H1 (cell line): ENCODE measurements at regions not wholly inside any gene's neighbourhood (a gene's known extent, or its start where the extent isn't known, plus 50 kb on each side); places are given as distances from the start of the nearest gene placed in this dataset.

Experiments
- CTCF ChIA-PET: fragments of 300-600 bp; sonication (Branson Sonifier 250); formaldehyde crosslinking; loops from one replicate; lab custom pipeline; 2021; ENCODE audit not compliant: partially characterized antibody; lab: Charles Lee
- POLR2A ChIA-PET: fragments of 300-600 bp; sonication (Branson Sonifier 250); formaldehyde crosslinking; loops from one replicate; lab custom pipeline; 2021; ENCODE audit warnings: inconsistent platforms; ENCODE audit not compliant: partially characterized antibody; lab: Charles Lee
- DNase-seq, 2 experiments: peaks; one replicate each; pipeline versions ENCODE4 v3.0.0 to v3.0.0-alpha.2; 2010 to 2022; ENCODE audit warnings: low spot score in 2 of 2, low read depth in 1 of 2, mixed read lengths in 1 of 2
- FAIRE-seq: peaks from 2 replicates; lab custom pipeline; 2011; peaks lifted over from hg19 to GRCh38; lab: Jason Lieb, UNC
- H2AFZ ChIP-seq: 2 replicates; pipeline ENCODE4 v1.8.1; 2012; ENCODE audit warnings: low read length, inconsistent platforms
- H2AK5ac ChIP-seq: 2 replicates; pipeline ENCODE4 v1.6.1; 2013; ENCODE audit warnings: low read depth, low read length
- H2BK120ac ChIP-seq: replicated peaks from 2 replicates; pipeline ENCODE3; 2013; ENCODE audit warnings: low read depth, low read length, inconsistent platforms
- H2BK12ac ChIP-seq: 2 replicates; pipeline ENCODE4 v1.6.1; 2013; ENCODE audit warnings: low read depth, low read length
- H2BK15ac ChIP-seq: 2 replicates; pipeline ENCODE4 v1.6.1; 2013; ENCODE audit warnings: low read length
- H2BK20ac ChIP-seq: 2 replicates; pipeline ENCODE4 v1.6.1; 2013; ENCODE audit warnings: low read length
- H2BK5ac ChIP-seq: 2 replicates; pipeline ENCODE4 v1.6.1; 2013; ENCODE audit warnings: low read depth, low read length
- H3K14ac ChIP-seq: 2 replicates; pipeline ENCODE4 v1.6.1; 2013; ENCODE audit warnings: inconsistent platforms; ENCODE audit not compliant: insufficient read length
- H3K18ac ChIP-seq: 2 replicates; pipeline ENCODE4 v1.6.1; 2013; ENCODE audit warnings: low read length; ENCODE audit errors: extremely low read depth
- H3K23ac ChIP-seq: 2 replicates; pipeline ENCODE4 v1.6.1; 2013; ENCODE audit warnings: inconsistent platforms; ENCODE audit not compliant: insufficient read length
- H3K23me2 ChIP-seq: 2 replicates; pipeline ENCODE4 v1.6.1; 2013; ENCODE audit warnings: low read depth, low read length
- H3K27ac ChIP-seq: 2 replicates; pipeline ENCODE4 v1.6.1; 2011; ENCODE audit warnings: low read depth, low read length, inconsistent platforms
- H3K27me3 ChIP-seq, 4 experiments: replicated peaks in 1 of 4; 1 replicate in 1 of 4; 2 replicates in 3 of 4; pipeline versions ENCODE4 v1.6.1 to v1.8.1; 2011 to 2013; ENCODE audit warnings: low read length in 3 of 4, mild to moderate bottlenecking in 3 of 4, inconsistent platforms in 2 of 4, mixed read lengths in 2 of 4, moderate library complexity in 1 of 4; ENCODE audit not compliant: control insufficient read depth in 3 of 4, insufficient read depth in 3 of 4; ENCODE audit errors: extremely low read depth in 1 of 4
- H3K36me3 ChIP-seq, 4 experiments: 2 replicates each; pipeline versions ENCODE4 v1.6.1 to v1.8.1; 2011 to 2013; ENCODE audit warnings: mild to moderate bottlenecking in 4 of 4, low read length in 3 of 4, moderate library complexity in 2 of 4, control low read depth in 1 of 4, inconsistent platforms in 1 of 4; ENCODE audit not compliant: insufficient read depth in 4 of 4, control insufficient read depth in 2 of 4
- H3K4ac ChIP-seq: replicated peaks from 2 replicates; pipeline ENCODE3; 2013; ENCODE audit warnings: low read length, low read depth, mixed read lengths, inconsistent platforms; ENCODE audit not compliant: insufficient read length
- H3K4me1 ChIP-seq, 4 experiments: replicated peaks in 1 of 4; 1 replicate in 1 of 4; 2 replicates in 3 of 4; pipeline versions ENCODE4 v1.6.1 to v1.8.1; 2011 to 2013; ENCODE audit warnings: low read length in 3 of 4, inconsistent platforms in 2 of 4, mixed read lengths in 1 of 4; ENCODE audit not compliant: insufficient read depth in 4 of 4, control insufficient read depth in 3 of 4
- H3K4me2 ChIP-seq, 2 experiments: 2 replicates each; pipeline versions ENCODE4 v1.6.1 to v1.8.1; 2011 to 2013; ENCODE audit warnings: low read depth in 2 of 2, low read length in 2 of 2, control low read depth in 1 of 2, inconsistent platforms in 1 of 2, mild to moderate bottlenecking in 1 of 2; ENCODE audit not compliant: insufficient read depth in 1 of 2
- H3K4me3 ChIP-seq, 4 experiments: fragments of 200-600, 300-600 bp in 1 of 4; sonication (generic), shearing (Covaris generic), sonication (Bioruptor Twin) in 1 of 4; 2 replicates each; pipeline versions ENCODE4 v1.5.1 to v1.8.1; 2011 to 2016; ENCODE audit warnings: low read length in 4 of 4, low read depth in 3 of 4, control low read depth in 2 of 4, inconsistent platforms in 2 of 4, mild to moderate bottlenecking in 2 of 4, mixed read lengths in 1 of 4, moderate library complexity in 1 of 4; ENCODE audit not compliant: insufficient read depth in 2 of 4; ENCODE audit errors: extremely low read depth in 1 of 4
- H3K56ac ChIP-seq: replicated peaks from 2 replicates; pipeline ENCODE3; 2013; ENCODE audit warnings: low read depth, mild to moderate bottlenecking, mixed read lengths, low read length, inconsistent platforms; ENCODE audit not compliant: insufficient read length
- H3K79me1 ChIP-seq: 2 replicates; pipeline ENCODE4 v1.6.1; 2013; ENCODE audit warnings: low read depth, low read length, control low read depth
- H3K79me2 ChIP-seq, 2 experiments: 2 replicates each; pipeline versions ENCODE4 v1.6.1 to v1.8.1; 2012 to 2013; ENCODE audit warnings: low read length in 2 of 2, mild to moderate bottlenecking in 2 of 2, inconsistent platforms in 1 of 2; ENCODE audit not compliant: insufficient read depth in 2 of 2, control insufficient read depth in 1 of 2
- H3K9ac ChIP-seq, 4 experiments: replicated peaks in 1 of 4; 1 replicate in 1 of 4; 2 replicates in 3 of 4; pipeline versions ENCODE4 v1.6.1 to v1.8.1; 2011 to 2013; ENCODE audit warnings: low read depth in 3 of 4, low read length in 3 of 4, control low read depth in 2 of 4, mild to moderate bottlenecking in 2 of 4, moderate library complexity in 2 of 4, inconsistent platforms in 1 of 4; ENCODE audit errors: extremely low read depth in 1 of 4
- H3K9me3 ChIP-seq, 2 experiments: 2 replicates each; pipeline versions ENCODE4 v1.6.1 to v1.8.1; 2012 to 2013; ENCODE audit warnings: mild to moderate bottlenecking in 2 of 2, moderate library complexity in 2 of 2, control low read depth in 1 of 2, inconsistent platforms in 1 of 2, low read depth in 1 of 2, low read length in 1 of 2, mixed read lengths in 1 of 2; ENCODE audit not compliant: insufficient read depth in 2 of 2
- H4K20me1 ChIP-seq, 2 experiments: replicated peaks in 1 of 2; 2 replicates each; pipeline versions ENCODE3 to v1.8.1; 2011 to 2013; ENCODE audit warnings: inconsistent platforms in 2 of 2, low read length in 2 of 2, mild to moderate bottlenecking in 1 of 2; ENCODE audit not compliant: insufficient read depth in 2 of 2, control insufficient read depth in 1 of 2
- H4K5ac ChIP-seq: 2 replicates; pipeline ENCODE4 v1.6.1; 2013; ENCODE audit warnings: low read length, low read depth, mixed read lengths, inconsistent platforms; ENCODE audit not compliant: insufficient read length
- H4K8ac ChIP-seq: 2 replicates; pipeline ENCODE4 v1.8.0; 2013; ENCODE audit warnings: mild to moderate bottlenecking, moderate library complexity, low read length, inconsistent platforms; ENCODE audit not compliant: insufficient read depth; ENCODE audit errors: extremely low read depth
- H4K91ac ChIP-seq: replicated peaks from 2 replicates; pipeline ENCODE3; 2013; ENCODE audit warnings: low read length, mixed read lengths, inconsistent platforms; ENCODE audit not compliant: insufficient read length
- FOSL1 ChIP-seq: IDR thresholded peaks from 2 replicates; pipeline ENCODE4 v1.6.1; 2011; ENCODE audit warnings: mild to moderate bottlenecking, low read depth, low read length, moderate library complexity; ENCODE audit not compliant: insufficient read depth
- MAX ChIP-seq: IDR thresholded peaks from 2 replicates; pipeline ENCODE4 v1.6.1; 2012; ENCODE audit warnings: inconsistent platforms
- SRF ChIP-seq: IDR thresholded peaks from 2 replicates; pipeline ENCODE4 v1.6.1; 2011; ENCODE audit warnings: mild to moderate bottlenecking, low read depth, low read length, moderate library complexity
- YY1 ChIP-seq: IDR thresholded peaks from 2 replicates; pipeline ENCODE4 v1.6.1; 2011; ENCODE audit warnings: low read depth, mild to moderate bottlenecking, low read length
- WGBS, 2 experiments: shearing (Covaris generic) in 1 of 2; methylation state at CpG; one replicate each; pipeline versions ENCODE4 v1.1.6 to v1.1.7; 2013 to 2015; ENCODE audit warnings: low lambda C conversion rate in 2 of 2, mixed read lengths in 2 of 2, inconsistent platforms in 1 of 2, low coverage in 1 of 2, missing lambda C conversion rate in 1 of 2; ENCODE audit not compliant: insufficient replicate concordance in 2 of 2, insufficient coverage in 1 of 2, insufficient read length in 1 of 2; ENCODE audit errors: extremely low coverage in 1 of 2, missing lambda C conversion rate in 1 of 2; 5-methylcytosine and 5-hydroxymethylcytosine counted together

DNA sequence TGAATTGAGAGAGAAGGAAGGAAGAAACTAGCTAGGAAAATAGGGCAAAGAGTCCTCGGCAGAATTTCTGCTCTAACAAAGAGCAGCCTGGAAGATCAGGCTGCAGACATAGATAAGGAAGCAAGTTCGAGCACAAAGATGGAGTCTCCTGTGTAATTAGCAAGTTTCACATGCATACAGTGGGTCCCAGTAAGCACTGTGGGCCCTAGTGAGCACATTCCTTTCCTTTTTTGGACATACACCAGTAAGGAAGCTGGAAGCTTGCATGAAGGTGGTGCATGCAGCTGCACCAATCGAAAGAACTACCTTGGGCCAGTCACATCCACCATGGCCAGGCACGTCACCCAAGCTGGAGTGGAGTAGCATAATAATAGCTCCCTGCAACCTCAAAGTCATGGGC is 109.7 kb downstream of the NOL4 start:
- no peak overlapping the region for H3K4me2 ChIP-seq
- H3K4ac ChIP-seq = no peak overlapping the region
- no peak overlapping the region for H3K4me3 ChIP-seq
- POLR2A ChIA-PET = no interaction called here
- H2AK5ac ChIP-seq = no peak overlapping the region
- TF ChIP-seq YY1 (0 out of 2 replicates have a peak, but pooled peaks have one; percentile 20), SRF (peak; percentile 88), FOSL1 (no peak), MAX (peak; percentile 13; the same call in 1 of the 2 replicates)
- TF ChIP-seq, all 59 proteins: peak for 3
- H2BK120ac ChIP-seq = no peak overlapping the region
- H2BK20ac ChIP-seq = no peak overlapping the region
- H4K91ac ChIP-seq = no peak overlapping the region
- no peak overlapping the region for H3K56ac ChIP-seq
- H4K8ac ChIP-seq = no peak overlapping the region
- no peak overlapping the region for H2AFZ ChIP-seq
- CTCF ChIA-PET = interaction anchor here (0.7 to 1.1 kb wide), 6 partner anchors 42 to 1554 kb away, joined by 3 to 4 read pairs (median 3); no protein-coding TSS in a partner anchor
- no peak overlapping the region for H2BK15ac ChIP-seq
- H3K79me1 ChIP-seq = no peaks in the 10 kb centered on the region
- no peaks in the 10 kb centered on the region for H3K23me2 ChIP-seq
- H3K27me3 ChIP-seq = peaks cover 3 to 20% (median 4%) of the 10 kb centered on the region in 4 experiments; a peak in 4 of 7 replicates
- no peaks in the 10 kb centered on the region for H3K4me1 ChIP-seq
- H3K14ac ChIP-seq = no peak overlapping the region
- no peak overlapping the region for H2BK5ac ChIP-seq
- no peaks in the 10 kb centered on the region for H3K79me2 ChIP-seq
- H4K5ac ChIP-seq = no peak overlapping the region
- no peak for FAIRE-seq
- H3K9ac ChIP-seq = no peak overlapping the region
- H3K27ac ChIP-seq = no peak overlapping the region
- no peak overlapping the region for H3K18ac ChIP-seq
- no peak overlapping the region for H3K23ac ChIP-seq
- 91% methylated on average over 4 of the region's 4 CpGs; no CpG with 5 or more reads in 1 of the 2 experiments for WGBS, 2 experiments
- H3K36me3 ChIP-seq = no peaks in the 10 kb centered on the region
- H4K20me1 ChIP-seq = no peaks in the 10 kb centered on the region
- no peaks in the 10 kb centered on the region for H3K9me3 ChIP-seq
- DNase-seq = no peak
- no peak overlapping the region for H2BK12ac ChIP-seq
